HepG2 (cell line): ENCODE measurements at regions not wholly inside any gene's neighbourhood (a gene's known extent, or its start where the extent isn't known, plus 50 kb on each side); places are given as distances from the start of the nearest gene placed in this dataset.

ENCODE experiments used
- ATAC-seq: fragments of 200-7000 bp; cut with Tn5 transposase; 3 replicates; pipeline ENCODE4 v1.9.1; 2020; ENCODE audit warnings: mild to moderate bottlenecking, moderate library complexity
- BruUV-seq: library from RNA; stranded (reverse); fragments of 400-500 nt; replicated peaks from 2 replicates; lab custom pipeline; 2021; lab: Mats Ljungman, UMichigan
- CTCF ChIA-PET: fragments of 300-600 bp; formaldehyde crosslinking; extraction: SDS; loops from one replicate; lab custom pipeline; 2021; ENCODE audit warnings: low total read pairs, inconsistent platforms, low intra/inter-chr PET ratio; lab: Yijun Ruan, JAX
- POLR2A ChIA-PET: fragments of 350-600 bp; sonication (Branson Sonifier 250); formaldehyde crosslinking; loops from one replicate; lab custom pipeline; 2020; ENCODE audit warnings: antibody characterized with exemption, inconsistent platforms; lab: Yijun Ruan, JAX
- DNase-seq: peaks from one replicate; pipeline ENCODE4 v3.0.0-alpha.2; 2015; ENCODE audit warnings: low spot score
- FAIRE-seq: peaks from 3 replicates; lab custom pipeline; 2011; peaks lifted over from hg19 to GRCh38; lab: Jason Lieb, UNC
- H2AFZ ChIP-seq: one replicate; pipeline ENCODE4 v1.6.1; 2011; ENCODE audit warnings: low read length, inconsistent platforms
- H3K27ac ChIP-seq: fragments of 300-600 bp; 3 replicates; pipeline ENCODE4 v1.8.0; 2011; ENCODE audit warnings: mixed run types, mild to moderate bottlenecking, mixed read lengths, low read length, inconsistent platforms; ENCODE audit not compliant: insufficient read depth; ENCODE audit errors: extremely low read length
- H3K27me3 ChIP-seq, 2 experiments: fragments of 200-600 bp in 1 of 2; 2 replicates in 1 of 2; 3 replicates in 1 of 2; pipeline versions ENCODE4 v1.6.0 to v1.8.0; 2011; ENCODE audit warnings: low read length in 2 of 2, mild to moderate bottlenecking in 2 of 2, moderate library complexity in 2 of 2, inconsistent platforms in 1 of 2; ENCODE audit not compliant: insufficient read depth in 2 of 2, control insufficient read depth in 1 of 2
- H3K36me3 ChIP-seq, 2 experiments: fragments of 200-600 bp in 1 of 2; replicated peaks in 1 of 2; 2 replicates in 1 of 2; 3 replicates in 1 of 2; pipeline versions ENCODE4 v1.5.1 to v1.8.0; 2011; ENCODE audit warnings: low read length in 2 of 2, inconsistent platforms in 1 of 2; ENCODE audit not compliant: insufficient read depth in 2 of 2, control insufficient read depth in 1 of 2
- H3K4me1 ChIP-seq: 2 replicates; pipeline ENCODE4 v1.5.1; 2012; ENCODE audit warnings: low read length, inconsistent platforms; ENCODE audit not compliant: insufficient read depth
- H3K4me2 ChIP-seq: 2 replicates; pipeline ENCODE4 v1.6.0; 2011; ENCODE audit warnings: low read depth, low read length, inconsistent platforms
- H3K4me3 ChIP-seq, 3 experiments: fragments of 200-600 bp in 1 of 3; sonication (generic), shearing (Covaris generic) in 1 of 3; replicated peaks in 1 of 3; 2 replicates each; pipeline ENCODE4 v1.5.1; 2011 to 2016; ENCODE audit warnings: low read length in 3 of 3, inconsistent platforms in 2 of 3, low read depth in 2 of 3, mild to moderate bottlenecking in 2 of 3, control low read depth in 1 of 3, mixed read lengths in 1 of 3; ENCODE audit not compliant: insufficient read depth in 1 of 3
- H3K79me2 ChIP-seq: one replicate; pipeline ENCODE4 v1.6.1; 2011; ENCODE audit warnings: low read length, inconsistent platforms; ENCODE audit not compliant: insufficient read depth
- H3K9ac ChIP-seq: 2 replicates; pipeline ENCODE4 v1.6.0; 2011; ENCODE audit warnings: mild to moderate bottlenecking, low read depth, low read length, inconsistent platforms; ENCODE audit not compliant: insufficient read depth
- H3K9me3 ChIP-seq: 2 replicates; pipeline ENCODE4 v1.5.1; 2012; ENCODE audit warnings: mild to moderate bottlenecking, low read length
- H4K20me1 ChIP-seq: 2 replicates; pipeline ENCODE4 v1.6.0; 2011; ENCODE audit warnings: inconsistent platforms, mild to moderate bottlenecking, low read length, moderate library complexity; ENCODE audit not compliant: insufficient read depth
- SSRP1 ChIP-seq: IDR thresholded peaks from 2 replicates; pipeline ENCODE4 v1.6.1; 2016; ENCODE audit warnings: control low read depth
- UBTF ChIP-seq: sonication (generic); formaldehyde crosslinking; IDR thresholded peaks from 2 replicates; pipeline ENCODE4 v1.4.0; 2020; ENCODE audit warnings: mild to moderate bottlenecking, missing genetic modification reagents
- WGBS: methylation state at CpG from one replicate; pipeline ENCODE4 v1.1.6; 2017; ENCODE audit warnings: low lambda C conversion rate; 5-methylcytosine and 5-hydroxymethylcytosine counted together
- in situ Hi-C: cut with HindIII; loops from 2 replicates; pipeline ENCODE4 v1.10.0; 2017; ENCODE audit warnings: low pct_unique_long_range_greater_than_20kb; ENCODE audit not compliant: extremely low pct_ligation_motif_present
- intact Hi-C: fragments of 100-400 bp; cut with micrococcal nuclease; formaldehyde crosslinking; loops from one replicate; pipeline ENCODE4 v1.10.0; 2022; ENCODE audit not compliant: unreplicated experiment
- TF ChIP-seq, protein P1 (sequence below): sonication (generic); formaldehyde crosslinking; IDR thresholded peaks from 2 replicates; pipeline ENCODE4 v1.4.0; 2020; ENCODE audit warnings: missing genetic modification reagents, borderline replicate concordance

GRCh38 chr3:74390121-74390877 is 224.2 kb downstream of the CNTN3 start:
- H3K4me2 ChIP-seq = no peak overlapping the region
- no peak overlapping the region for H3K27ac ChIP-seq
- TF ChIP-seq UBTF (no peak), SSRP1 (CRISPR knock-in tag) (no peak)
- TF ChIP-seq, protein P1, sequence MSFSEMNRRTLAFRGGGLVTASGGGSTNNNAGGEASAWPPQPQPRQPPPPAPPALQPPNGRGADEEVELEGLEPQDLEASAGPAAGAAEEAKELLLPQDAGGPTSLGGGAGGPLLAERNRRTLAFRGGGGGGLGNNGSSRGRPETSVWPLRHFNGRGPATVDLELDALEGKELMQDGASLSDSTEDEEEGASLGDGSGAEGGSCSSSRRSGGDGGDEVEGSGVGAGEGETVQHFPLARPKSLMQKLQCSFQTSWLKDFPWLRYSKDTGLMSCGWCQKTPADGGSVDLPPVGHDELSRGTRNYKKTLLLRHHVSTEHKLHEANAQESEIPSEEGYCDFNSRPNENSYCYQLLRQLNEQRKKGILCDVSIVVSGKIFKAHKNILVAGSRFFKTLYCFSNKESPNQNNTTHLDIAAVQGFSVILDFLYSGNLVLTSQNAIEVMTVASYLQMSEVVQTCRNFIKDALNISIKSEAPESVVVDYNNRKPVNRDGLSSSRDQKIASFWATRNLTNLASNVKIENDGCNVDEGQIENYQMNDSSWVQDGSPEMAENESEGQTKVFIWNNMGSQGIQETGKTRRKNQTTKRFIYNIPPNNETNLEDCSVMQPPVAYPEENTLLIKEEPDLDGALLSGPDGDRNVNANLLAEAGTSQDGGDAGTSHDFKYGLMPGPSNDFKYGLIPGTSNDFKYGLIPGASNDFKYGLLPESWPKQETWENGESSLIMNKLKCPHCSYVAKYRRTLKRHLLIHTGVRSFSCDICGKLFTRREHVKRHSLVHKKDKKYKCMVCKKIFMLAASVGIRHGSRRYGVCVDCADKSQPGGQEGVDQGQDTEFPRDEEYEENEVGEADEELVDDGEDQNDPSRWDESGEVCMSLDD (CRISPR knock-in tag) = no peak
- TF ChIP-seq, all 625 proteins: peak for 0
- H2AFZ ChIP-seq = no peak overlapping the region
- in situ Hi-C loops (no loop called here), intact Hi-C loops (no loop called here)
- WGBS = 1% methylated on average over 4 of the region's 4 CpGs
- no peak overlapping the region for H3K4me3 ChIP-seq
- no peak for FAIRE-seq
- ChIA-PET CTCF (no interaction called here), POLR2A (no interaction called here)
- H3K79me2 ChIP-seq = no peaks in the 10 kb centered on the region
- no peaks in the 10 kb centered on the region for H3K36me3 ChIP-seq
- BruUV-seq = no TSS peak
- H3K4me1 ChIP-seq = no peaks in the 10 kb centered on the region
- DNase-seq = no peak
- H4K20me1 ChIP-seq = no peaks in the 10 kb centered on the region
- H3K27me3 ChIP-seq = no peaks in the 10 kb centered on the region; a peak in 1 of 5 replicates
- no peak overlapping the region for H3K9ac ChIP-seq
- ATAC-seq = no peak
- no peaks in the 10 kb centered on the region for H3K9me3 ChIP-seq
